Neural progenitor cell (in vitro differentiated cells): ENCODE measurements at regions not wholly inside any gene's neighbourhood (a gene's known extent, or its start where the extent isn't known, plus 50 kb on each side); places are given as distances from the start of the nearest gene placed in this dataset.

Experiments
- DNase-seq: peaks from one replicate; pipeline ENCODE4 v3.0.0-alpha.2; 2016; ENCODE audit warnings: low spot score
- H2AFZ ChIP-seq: fragments of 200-600 bp; sonication (generic); replicated peaks from 2 replicates; pipeline ENCODE4 v1.6.1; 2016; ENCODE audit warnings: antibody characterized with exemption
- H3F3A ChIP-seq: fragments of 200-600 bp; sonication (generic); 2 replicates; pipeline ENCODE4 v1.6.1; 2016; ENCODE audit warnings: antibody characterized with exemption, low read depth
- H3K27ac ChIP-seq: fragments of 200-600 bp; sonication (generic); 2 replicates; pipeline ENCODE4 v1.5.1; 2016; ENCODE audit warnings: mild to moderate bottlenecking
- H3K27me3 ChIP-seq: fragments of 200-600 bp; sonication (generic); 2 replicates; pipeline ENCODE4 v1.6.1; 2016; ENCODE audit warnings: mild to moderate bottlenecking, moderate library complexity
- H3K36me3 ChIP-seq: fragments of 200-600 bp; sonication (generic); 2 replicates; pipeline ENCODE4 v1.5.1; 2016
- H3K4me1 ChIP-seq: fragments of 200-600 bp; sonication (generic); 2 replicates; pipeline ENCODE4 v1.6.1; 2016; ENCODE audit warnings: mixed run types
- H3K4me2 ChIP-seq: fragments of 200-600 bp; sonication (generic); 2 replicates; pipeline ENCODE4 v1.6.1; 2016
- H3K4me3 ChIP-seq: fragments of 200-600 bp; sonication (generic); 2 replicates; pipeline ENCODE4 v1.5.1; 2016
- H3K79me2 ChIP-seq: fragments of 200-600 bp; sonication (generic); 2 replicates; pipeline ENCODE4 v1.6.1; 2016; ENCODE audit warnings: low read depth
- H3K9ac ChIP-seq: fragments of 200-600 bp; sonication (generic); 2 replicates; pipeline ENCODE4 v1.6.1; 2016
- H3K9me3 ChIP-seq: fragments of 200-600 bp; sonication (generic); 2 replicates; pipeline ENCODE4 v1.5.1; 2016; ENCODE audit warnings: low read depth
- H4K20me1 ChIP-seq: fragments of 200-600 bp; sonication (generic); 2 replicates; pipeline ENCODE4 v1.6.1; 2016; ENCODE audit warnings: low read depth
- H3K27ac Mint-ChIP-seq: 3 replicates; pipeline ENCODE4 v1.8.0; 2021; ENCODE audit warnings: mixed read lengths
- H3K27me3 Mint-ChIP-seq: 2 replicates; pipeline ENCODE4 v1.8.0; 2022; ENCODE audit warnings: low read depth, mild to moderate bottlenecking, inconsistent platforms, moderate library complexity, mixed read lengths; ENCODE audit not compliant: insufficient read depth
- H3K36me3 Mint-ChIP-seq: 3 replicates; pipeline ENCODE4 v1.8.0; 2021; ENCODE audit warnings: mixed read lengths
- H3K4me1 Mint-ChIP-seq: 3 replicates; pipeline ENCODE4 v1.8.0; 2021; ENCODE audit warnings: mixed read lengths
- H3K4me3 Mint-ChIP-seq: 3 replicates; pipeline ENCODE4 v1.8.0; 2021; ENCODE audit warnings: mild to moderate bottlenecking, moderate library complexity, mixed read lengths
- H3K9me3 Mint-ChIP-seq: 3 replicates; pipeline ENCODE4 v1.8.0; 2020; ENCODE audit warnings: mixed read lengths
- CTCF ChIP-seq: fragments of 200-600 bp; sonication (generic); IDR thresholded peaks from 2 replicates; pipeline ENCODE4 v1.5.1; 2017; ENCODE audit warnings: antibody characterized with exemption, mild to moderate bottlenecking
- EZH2 ChIP-seq: fragments of 200-600 bp; sonication (generic); IDR thresholded peaks from 2 replicates; pipeline ENCODE4 v1.6.1; 2017; ENCODE audit warnings: antibody characterized with exemption, mild to moderate bottlenecking, moderate library complexity
- EZH2phosphoT487 ChIP-seq: fragments of 200-600 bp; sonication (generic); IDR thresholded peaks from 2 replicates; pipeline ENCODE4 v1.6.1; 2017; ENCODE audit warnings: antibody characterized with exemption

GRCh38 chr4:137993232-137993631 lies 248.9 kb downstream of the SLC7A11 start:
- no peak overlapping the region for H3K4me3 ChIP-seq
- no peaks in the 10 kb centered on the region for H3K36me3 ChIP-seq
- H2AFZ ChIP-seq = no peak overlapping the region
- H3K9me3 ChIP-seq = no peaks in the 10 kb centered on the region
- no peak overlapping the region for H3K9ac ChIP-seq
- Mint-ChIP-seq H3K9me3 (no peaks in the 10 kb centered on the region), H3K27me3 (peaks cover 3% of the 10 kb centered on the region), H3K36me3 (no peaks in the 10 kb centered on the region), H3K4me1 (peaks cover 5% of the 10 kb centered on the region), H3K27ac (no peak overlapping the region), H3K4me3 (no peak overlapping the region)
- no peak for DNase-seq
- H3F3A ChIP-seq = peaks cover 7% of the 10 kb centered on the region
- peaks cover 7% of the 10 kb centered on the region for H3K4me1 ChIP-seq
- no peaks in the 10 kb centered on the region for H4K20me1 ChIP-seq
- no peaks in the 10 kb centered on the region for H3K27me3 ChIP-seq
- H3K27ac ChIP-seq = no peak overlapping the region
- TF ChIP-seq CTCF (no peak), EZH2phosphoT487 (no peak), EZH2 (no peak)
- H3K79me2 ChIP-seq = no peaks in the 10 kb centered on the region
- no peak overlapping the region for H3K4me2 ChIP-seq

DNA sequence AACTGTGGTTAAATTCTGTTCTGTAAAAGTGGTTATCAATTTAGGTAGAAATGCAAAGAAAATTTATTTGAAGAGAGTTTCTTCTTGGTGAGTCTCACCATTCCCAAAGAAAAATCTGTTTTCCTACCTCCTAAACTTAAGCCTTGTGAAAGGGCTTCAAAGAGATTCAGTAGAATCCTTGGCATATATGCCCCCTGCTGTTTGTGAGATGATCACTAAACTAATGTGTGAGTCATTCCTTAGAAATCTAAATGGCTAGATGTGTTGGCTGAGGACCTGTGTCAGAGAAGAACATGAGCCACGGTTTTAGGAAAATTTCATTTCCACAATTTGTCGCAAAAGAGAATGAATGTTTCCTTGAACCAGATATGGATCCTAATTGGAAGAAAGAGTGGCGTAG lies 260.9 kb downstream of the SLC7A11 start:
- H3F3A ChIP-seq = no peaks in the 10 kb centered on the region
- no peak overlapping the region for H3K9ac ChIP-seq
- H3K36me3 Mint-ChIP-seq = no peaks in the 10 kb centered on the region
- H3K4me3 Mint-ChIP-seq = no peak overlapping the region
- H4K20me1 ChIP-seq = no peaks in the 10 kb centered on the region
- H2AFZ ChIP-seq = no peak overlapping the region
- no peak overlapping the region for H3K4me2 ChIP-seq
- no peak overlapping the region for H3K27ac ChIP-seq
- H3K27ac Mint-ChIP-seq = no peak overlapping the region
- no peaks in the 10 kb centered on the region for H3K9me3 ChIP-seq
- no peak for DNase-seq
- H3K27me3 Mint-ChIP-seq = no peaks in the 10 kb centered on the region
- H3K27me3 ChIP-seq = no peaks in the 10 kb centered on the region
- H3K4me1 Mint-ChIP-seq = no peaks in the 10 kb centered on the region
- TF ChIP-seq EZH2phosphoT487 (no peak), EZH2 (no peak), CTCF (no peak)
- no peaks in the 10 kb centered on the region for H3K36me3 ChIP-seq
- no peaks in the 10 kb centered on the region for H3K9me3 Mint-ChIP-seq
- H3K79me2 ChIP-seq = no peaks in the 10 kb centered on the region
- no peaks in the 10 kb centered on the region for H3K4me1 ChIP-seq
- no peak overlapping the region for H3K4me3 ChIP-seq

GRCh38 chr4:137980641-137981040 lies 261.5 kb downstream of the SLC7A11 start:
- Mint-ChIP-seq H3K4me1 (no peaks in the 10 kb centered on the region), H3K27me3 (no peaks in the 10 kb centered on the region), H3K9me3 (no peaks in the 10 kb centered on the region), H3K27ac (no peak overlapping the region), H3K36me3 (no peaks in the 10 kb centered on the region), H3K4me3 (no peak overlapping the region)
- H3K27ac ChIP-seq = no peak overlapping the region
- no peak for DNase-seq
- no peaks in the 10 kb centered on the region for H3F3A ChIP-seq
- no peaks in the 10 kb centered on the region for H4K20me1 ChIP-seq
- no peak overlapping the region for H3K4me3 ChIP-seq
- TF ChIP-seq EZH2 (no peak), CTCF (no peak), EZH2phosphoT487 (no peak)
- H3K4me2 ChIP-seq = no peak overlapping the region
- no peaks in the 10 kb centered on the region for H3K36me3 ChIP-seq
- H3K79me2 ChIP-seq = no peaks in the 10 kb centered on the region
- no peaks in the 10 kb centered on the region for H3K27me3 ChIP-seq
- no peaks in the 10 kb centered on the region for H3K9me3 ChIP-seq
- H3K4me1 ChIP-seq = no peaks in the 10 kb centered on the region
- no peak overlapping the region for H3K9ac ChIP-seq
- no peak overlapping the region for H2AFZ ChIP-seq

DNA sequence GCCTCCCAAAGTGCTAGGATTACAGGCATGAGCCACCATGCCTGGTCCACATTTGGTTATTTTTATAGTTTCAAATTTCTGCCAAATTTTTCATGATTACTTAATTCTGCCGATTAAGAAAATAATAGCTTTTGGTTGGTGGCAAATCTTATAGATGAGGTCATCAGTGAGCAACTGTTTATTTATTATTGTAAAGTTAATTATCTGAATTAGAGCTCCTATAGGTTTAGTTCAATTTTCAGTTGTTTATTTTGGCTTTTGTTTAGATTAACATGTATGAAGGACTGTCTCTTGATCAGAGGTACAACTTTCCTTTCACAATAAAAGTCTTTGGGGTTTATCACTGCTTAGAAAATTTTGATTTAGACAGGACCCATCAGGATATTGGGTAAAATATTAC lies 262.2 kb downstream of the SLC7A11 start:
- Histone ChIP-seq H3K4me2 (no peak overlapping the region), H4K20me1 (no peaks in the 10 kb centered on the region), H3K27me3 (no peaks in the 10 kb centered on the region), H3K36me3 (no peaks in the 10 kb centered on the region), H3K9me3 (no peaks in the 10 kb centered on the region), H3K79me2 (no peaks in the 10 kb centered on the region), H3K9ac (no peak overlapping the region), H3F3A (no peaks in the 10 kb centered on the region), H2AFZ (no peak overlapping the region), H3K27ac (no peak overlapping the region), H3K4me1 (no peaks in the 10 kb centered on the region), H3K4me3 (no peak overlapping the region)
- Mint-ChIP-seq H3K4me1 (no peaks in the 10 kb centered on the region), H3K27ac (no peak overlapping the region), H3K4me3 (no peak overlapping the region), H3K9me3 (no peaks in the 10 kb centered on the region), H3K27me3 (no peaks in the 10 kb centered on the region), H3K36me3 (no peaks in the 10 kb centered on the region)
- TF ChIP-seq CTCF (no peak), EZH2 (no peak), EZH2phosphoT487 (no peak)
- DNase-seq = no peak
